ENCODE measurements at regions not wholly inside any gene's neighbourhood (a gene's known extent, or its start where the extent isn't known, plus 50 kb on each side); places are given as distances from the start of the nearest gene placed in this dataset.

DNA sequence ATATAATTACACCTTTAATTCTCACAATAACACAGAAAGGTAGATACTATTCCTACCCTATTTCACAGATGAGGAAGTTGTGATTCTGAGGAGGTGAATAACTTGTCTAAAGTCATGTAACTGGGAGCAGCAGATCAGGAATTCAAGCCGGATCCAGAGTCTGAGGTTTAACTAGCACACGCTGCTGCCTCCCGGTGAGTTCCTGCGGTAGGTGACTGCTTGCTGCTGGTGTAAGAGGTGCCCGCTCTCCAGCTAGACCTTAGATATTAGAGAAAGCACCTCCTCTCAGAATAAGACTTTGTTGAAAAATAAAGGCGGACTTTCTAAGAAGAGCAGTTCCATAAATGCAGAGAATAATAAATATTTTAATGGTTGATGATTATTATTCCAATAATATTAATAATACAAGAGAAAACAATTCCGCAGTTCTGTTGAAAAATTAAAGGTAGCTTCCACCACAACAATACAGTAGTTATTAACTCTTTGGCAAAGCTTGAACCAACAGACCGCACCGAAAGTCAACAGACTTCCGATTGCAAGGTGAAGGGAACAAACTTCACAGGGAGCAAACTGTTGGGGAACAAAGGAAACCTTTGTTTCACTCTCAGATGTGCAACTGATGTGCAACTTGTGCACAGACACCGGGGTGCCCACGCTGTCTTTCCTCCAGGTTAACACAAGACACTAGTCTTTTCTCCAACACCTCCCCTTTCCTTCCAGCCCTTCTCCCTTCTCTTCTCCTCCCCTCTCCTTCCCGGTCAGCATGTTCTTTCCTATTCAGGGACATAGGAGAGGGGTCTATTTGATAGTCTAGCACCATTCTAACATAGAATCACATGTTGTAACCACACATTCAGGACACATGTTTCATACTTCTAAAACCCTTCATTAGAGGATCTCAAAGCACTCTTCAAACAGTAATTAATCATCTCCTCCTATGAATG, 73.2 kb upstream of the EGLN3 start (continued):
- TF ChIP-seq, protein P1, sequence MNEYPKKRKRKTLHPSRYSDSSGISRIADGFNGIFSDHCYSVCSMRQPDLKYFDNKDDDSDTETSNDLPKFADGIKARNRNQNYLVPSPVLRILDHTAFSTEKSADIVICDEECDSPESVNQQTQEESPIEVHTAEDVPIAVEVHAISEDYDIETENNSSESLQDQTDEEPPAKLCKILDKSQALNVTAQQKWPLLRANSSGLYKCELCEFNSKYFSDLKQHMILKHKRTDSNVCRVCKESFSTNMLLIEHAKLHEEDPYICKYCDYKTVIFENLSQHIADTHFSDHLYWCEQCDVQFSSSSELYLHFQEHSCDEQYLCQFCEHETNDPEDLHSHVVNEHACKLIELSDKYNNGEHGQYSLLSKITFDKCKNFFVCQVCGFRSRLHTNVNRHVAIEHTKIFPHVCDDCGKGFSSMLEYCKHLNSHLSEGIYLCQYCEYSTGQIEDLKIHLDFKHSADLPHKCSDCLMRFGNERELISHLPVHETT (CRISPR knock-in tag; conservative IDR thresholded peaks at IDR 0.05) = peak; percentile 28; the same call in 1 of the 2 replicates
- peak; percentile 97 for TF ChIP-seq CEBPB (IDR thresholded peaks at IDR 0.05; ENCODE audit: borderline replicate concordance, low read depth, low read length)
- TF ChIP-seq, protein P2, sequence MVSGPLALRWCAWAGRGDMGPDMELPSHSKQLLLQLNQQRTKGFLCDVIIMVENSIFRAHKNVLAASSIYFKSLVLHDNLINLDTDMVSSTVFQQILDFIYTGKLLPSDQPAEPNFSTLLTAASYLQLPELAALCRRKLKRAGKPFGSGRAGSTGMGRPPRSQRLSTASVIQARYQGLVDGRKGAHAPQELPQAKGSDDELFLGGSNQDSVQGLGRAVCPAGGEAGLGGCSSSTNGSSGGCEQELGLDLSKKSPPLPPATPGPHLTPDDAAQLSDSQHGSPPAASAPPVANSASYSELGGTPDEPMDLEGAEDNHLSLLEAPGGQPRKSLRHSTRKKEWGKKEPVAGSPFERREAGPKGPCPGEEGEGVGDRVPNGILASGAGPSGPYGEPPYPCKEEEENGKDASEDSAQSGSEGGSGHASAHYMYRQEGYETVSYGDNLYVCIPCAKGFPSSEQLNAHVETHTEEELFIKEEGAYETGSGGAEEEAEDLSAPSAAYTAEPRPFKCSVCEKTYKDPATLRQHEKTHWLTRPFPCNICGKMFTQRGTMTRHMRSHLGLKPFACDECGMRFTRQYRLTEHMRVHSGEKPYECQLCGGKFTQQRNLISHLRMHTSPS (CRISPR knock-in tag; IDR thresholded peaks at IDR 0.05; ENCODE audit: low read depth) = peak; percentile 90
- TF ChIP-seq ZNF337 (CRISPR knock-in tag; IDR thresholded peaks at IDR 0.05; ENCODE audit: borderline replicate concordance, low read depth) = 0 out of 2 replicates have a peak, but pooled peaks have one; percentile 22
- TF ChIP-seq, protein P3, sequence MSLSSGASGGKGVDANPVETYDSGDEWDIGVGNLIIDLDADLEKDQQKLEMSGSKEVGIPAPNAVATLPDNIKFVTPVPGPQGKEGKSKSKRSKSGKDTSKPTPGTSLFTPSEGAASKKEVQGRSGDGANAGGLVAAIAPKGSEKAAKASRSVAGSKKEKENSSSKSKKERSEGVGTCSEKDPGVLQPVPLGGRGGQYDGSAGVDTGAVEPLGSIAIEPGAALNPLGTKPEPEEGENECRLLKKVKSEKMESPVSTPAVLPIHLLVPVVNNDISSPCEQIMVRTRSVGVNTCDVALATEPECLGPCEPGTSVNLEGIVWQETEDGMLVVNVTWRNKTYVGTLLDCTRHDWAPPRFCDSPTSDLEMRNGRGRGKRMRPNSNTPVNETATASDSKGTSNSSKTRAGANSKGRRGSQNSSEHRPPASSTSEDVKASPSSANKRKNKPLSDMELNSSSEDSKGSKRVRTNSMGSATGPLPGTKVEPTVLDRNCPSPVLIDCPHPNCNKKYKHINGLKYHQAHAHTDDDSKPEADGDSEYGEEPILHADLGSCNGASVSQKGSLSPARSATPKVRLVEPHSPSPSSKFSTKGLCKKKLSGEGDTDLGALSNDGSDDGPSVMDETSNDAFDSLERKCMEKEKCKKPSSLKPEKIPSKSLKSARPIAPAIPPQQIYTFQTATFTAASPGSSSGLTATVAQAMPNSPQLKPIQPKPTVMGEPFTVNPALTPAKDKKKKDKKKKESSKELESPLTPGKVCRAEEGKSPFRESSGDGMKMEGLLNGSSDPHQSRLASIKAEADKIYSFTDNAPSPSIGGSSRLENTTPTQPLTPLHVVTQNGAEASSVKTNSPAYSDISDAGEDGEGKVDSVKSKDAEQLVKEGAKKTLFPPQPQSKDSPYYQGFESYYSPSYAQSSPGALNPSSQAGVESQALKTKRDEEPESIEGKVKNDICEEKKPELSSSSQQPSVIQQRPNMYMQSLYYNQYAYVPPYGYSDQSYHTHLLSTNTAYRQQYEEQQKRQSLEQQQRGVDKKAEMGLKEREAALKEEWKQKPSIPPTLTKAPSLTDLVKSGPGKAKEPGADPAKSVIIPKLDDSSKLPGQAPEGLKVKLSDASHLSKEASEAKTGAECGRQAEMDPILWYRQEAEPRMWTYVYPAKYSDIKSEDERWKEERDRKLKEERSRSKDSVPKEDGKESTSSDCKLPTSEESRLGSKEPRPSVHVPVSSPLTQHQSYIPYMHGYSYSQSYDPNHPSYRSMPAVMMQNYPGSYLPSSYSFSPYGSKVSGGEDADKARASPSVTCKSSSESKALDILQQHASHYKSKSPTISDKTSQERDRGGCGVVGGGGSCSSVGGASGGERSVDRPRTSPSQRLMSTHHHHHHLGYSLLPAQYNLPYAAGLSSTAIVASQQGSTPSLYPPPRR (CRISPR knock-in tag; IDR thresholded peaks at IDR 0.05; ENCODE audit: borderline replicate concordance) = peak; percentile 94
- TF ChIP-seq ZNF652 (CRISPR knock-in tag; IDR thresholded peaks at IDR 0.05; ENCODE audit: borderline replicate concordance, low read depth) = peak; percentile 95
- peak; percentile 80 for TF ChIP-seq THRA (CRISPR knock-in tag; IDR thresholded peaks at IDR 0.05; ENCODE audit: borderline replicate concordance)
- TF ChIP-seq KDM2A (CRISPR knock-in tag; IDR thresholded peaks at IDR 0.05; ENCODE audit: borderline replicate concordance, low read depth) = peak; percentile 91
- TF ChIP-seq UBTF (CRISPR knock-in tag; IDR thresholded peaks at IDR 0.05) = peak; percentile 57; the same call in 1 of the 2 replicates
- no peak for TF ChIP-seq ZNF382 (CRISPR knock-in tag; IDR thresholded peaks at IDR 0.05; ENCODE audit: borderline replicate concordance)
- TF ChIP-seq HNF4G (IDR thresholded peaks at IDR 0.05; ENCODE audit: borderline replicate concordance, low read depth, low read length) = peak; percentile 91
- peak; percentile 86; the same call in 1 of the 2 replicates for TF ChIP-seq HNF4G (CRISPR knock-in tag; IDR thresholded peaks at IDR 0.05; ENCODE audit: borderline replicate concordance, low read depth)

Measured in HepG2 (cell line).